IMR-90 (cell line): ENCODE measurements at regions not wholly inside any gene's neighbourhood (a gene's known extent, or its start where the extent isn't known, plus 50 kb on each side); places are given as distances from the start of the nearest gene placed in this dataset.

ENCODE experiments used
- ATAC-seq: fragments of 200-7000 bp; cut with Tn5 transposase; 2 replicates; pipeline ENCODE4 v1.9.1; 2020; ENCODE audit warnings: low read depth, mild to moderate bottlenecking, moderate library complexity
- BruUV-seq: library from RNA; stranded (reverse); fragments of 400-500 nt; replicated peaks from 2 replicates; lab custom pipeline; 2021; lab: Mats Ljungman, UMichigan
- CTCF ChIA-PET: fragments of 300-600 bp; formaldehyde crosslinking; extraction: SDS; loops from one replicate; lab custom pipeline; 2021; ENCODE audit warnings: antibody characterized with exemption; lab: Yijun Ruan, JAX
- POLR2A ChIA-PET: fragments of 300-600 bp; sonication (Branson Sonifier 250); formaldehyde crosslinking; loops from one replicate; lab custom pipeline; 2022; ENCODE audit warnings: antibody characterized with exemption; ENCODE audit not compliant: unreplicated experiment; lab: Charles Lee
- DNase-seq: peaks from one replicate; pipeline ENCODE4 v3.0.0; 2013
- H2AFZ ChIP-seq: replicated peaks from 2 replicates; pipeline ENCODE3; 2013; ENCODE audit warnings: low read length, mild to moderate bottlenecking; ENCODE audit not compliant: poor library complexity
- H2AK5ac ChIP-seq: 2 replicates; pipeline ENCODE4 v1.6.1; 2013; ENCODE audit warnings: low read depth, low read length, inconsistent platforms
- H2AK9ac ChIP-seq: replicated peaks from 2 replicates; pipeline ENCODE3; 2013; ENCODE audit warnings: mild to moderate bottlenecking, low read depth, low read length, moderate library complexity; ENCODE audit not compliant: poor library complexity
- H2BK120ac ChIP-seq: 2 replicates; pipeline ENCODE4 v1.6.1; 2013; ENCODE audit warnings: low read depth, low read length, inconsistent platforms
- H2BK15ac ChIP-seq: 3 replicates; pipeline ENCODE4 v1.6.1; 2013; ENCODE audit warnings: low read depth, low read length, inconsistent platforms
- H2BK20ac ChIP-seq: 2 replicates; pipeline ENCODE4 v1.6.1; 2013; ENCODE audit warnings: low read depth, mild to moderate bottlenecking, inconsistent platforms, low read length, moderate library complexity
- H2BK5ac ChIP-seq: 2 replicates; pipeline ENCODE4 v1.6.1; 2013; ENCODE audit warnings: mild to moderate bottlenecking, low read depth, low read length, inconsistent platforms; ENCODE audit not compliant: poor library complexity, severe bottlenecking
- H3K14ac ChIP-seq: replicated peaks from 2 replicates; pipeline ENCODE4 v1.6.1; 2013; ENCODE audit warnings: low read depth, low read length, inconsistent platforms
- H3K18ac ChIP-seq: 2 replicates; pipeline ENCODE4 v1.6.1; 2013; ENCODE audit warnings: low read depth, low read length, control low read depth
- H3K23ac ChIP-seq: 2 replicates; pipeline ENCODE4 v1.6.1; 2013; ENCODE audit warnings: low read depth, low read length, inconsistent platforms
- H3K27ac ChIP-seq: 2 replicates; pipeline ENCODE4 v1.5.1; 2013; ENCODE audit warnings: mild to moderate bottlenecking, control low read depth, low read length; ENCODE audit not compliant: insufficient read depth
- H3K27me3 ChIP-seq: 2 replicates; pipeline ENCODE4 v1.6.1; 2013; ENCODE audit warnings: low read length; ENCODE audit not compliant: control insufficient read depth, insufficient read depth
- H3K36me3 ChIP-seq: 2 replicates; pipeline ENCODE4 v1.6.1; 2013; ENCODE audit warnings: low read length, mixed read lengths; ENCODE audit not compliant: control insufficient read depth, insufficient read depth
- H3K4ac ChIP-seq: 2 replicates; pipeline ENCODE4 v1.6.1; 2013; ENCODE audit warnings: low read depth, low read length, inconsistent platforms
- H3K4me1 ChIP-seq: 2 replicates; pipeline ENCODE4 v1.6.1; 2013; ENCODE audit warnings: low read length, mixed read lengths; ENCODE audit not compliant: control insufficient read depth, insufficient read depth
- H3K4me2 ChIP-seq: 2 replicates; pipeline ENCODE4 v1.6.1; 2013; ENCODE audit warnings: low read depth, mild to moderate bottlenecking, control low read depth, low read length, moderate library complexity
- H3K4me3 ChIP-seq: 2 replicates; pipeline ENCODE4 v1.5.1; 2013; ENCODE audit warnings: low read depth, mild to moderate bottlenecking, control low read depth, low read length, moderate library complexity; ENCODE audit not compliant: insufficient read depth
- H3K56ac ChIP-seq: 2 replicates; pipeline ENCODE4 v1.6.1; 2013; ENCODE audit warnings: low read length, inconsistent platforms; ENCODE audit not compliant: insufficient read depth; ENCODE audit errors: extremely low read depth
- H3K79me1 ChIP-seq, 2 experiments: 2 replicates each; pipeline ENCODE4 v1.6.1; 2013; ENCODE audit warnings: low read length in 2 of 2, inconsistent platforms in 1 of 2, low read depth in 1 of 2
- H3K9ac ChIP-seq: 2 replicates; pipeline ENCODE4 v1.6.1; 2013; ENCODE audit warnings: low read depth, low read length, control low read depth
- H3K9me1 ChIP-seq: 2 replicates; pipeline ENCODE4 v1.6.1; 2013; ENCODE audit warnings: low read length, inconsistent platforms; ENCODE audit not compliant: insufficient read depth
- H3K9me3 ChIP-seq: 2 replicates; pipeline ENCODE4 v1.6.1; 2013; ENCODE audit warnings: low read length; ENCODE audit not compliant: control insufficient read depth, insufficient read depth
- H4K20me1 ChIP-seq: 2 replicates; pipeline ENCODE4 v1.6.1; 2013; ENCODE audit warnings: low read length, inconsistent platforms; ENCODE audit not compliant: insufficient read depth
- H4K5ac ChIP-seq: 2 replicates; pipeline ENCODE4 v1.6.1; 2013; ENCODE audit warnings: mild to moderate bottlenecking, low read depth, low read length, control low read depth
- H4K8ac ChIP-seq, 2 experiments: 2 replicates each; pipeline ENCODE4 v1.6.1; 2013; ENCODE audit warnings: low read depth in 2 of 2, low read length in 2 of 2, control low read depth in 1 of 2, inconsistent platforms in 1 of 2
- H4K91ac ChIP-seq: 2 replicates; pipeline ENCODE4 v1.6.1; 2013; ENCODE audit warnings: low read depth, low read length, inconsistent platforms; ENCODE audit not compliant: insufficient read depth
- CHD1 ChIP-seq: IDR thresholded peaks from 2 replicates; pipeline ENCODE4 v1.6.1; 2012; ENCODE audit warnings: low read depth, low read length, improper control_type of control experiment
- RCOR1 ChIP-seq: IDR thresholded peaks from 2 replicates; pipeline ENCODE4 v1.6.1; 2012; ENCODE audit warnings: mild to moderate bottlenecking, low read length, improper control_type of control experiment; ENCODE audit not compliant: insufficient replicate concordance
- WGBS, 2 experiments: methylation state at CpG; one replicate each; pipeline versions ENCODE4 v1.1.5 to v1.1.7; 2013; ENCODE audit warnings: missing lambda C conversion rate in 2 of 2; ENCODE audit not compliant: insufficient read length in 1 of 2; ENCODE audit errors: extremely low coverage in 2 of 2; 5-methylcytosine and 5-hydroxymethylcytosine counted together
- dilution Hi-C: fragments of 300-500 bp; cut with HindIII; formaldehyde crosslinking; loops from one replicate; pipeline ENCODE4 v1.14.3; 2018; ENCODE audit warnings: low sequenced_read_pairs; ENCODE audit not compliant: unreplicated experiment
- in situ Hi-C: fragments of 300-500 bp; cut with MboI; formaldehyde crosslinking; loops from 3 replicates; pipeline ENCODE4 v1.14.3; 2019; ENCODE audit warnings: low sequenced_read_pairs, inconsistent platforms, mixed read lengths
- intact Hi-C: fragments of 100-400 bp; cut with micrococcal nuclease; formaldehyde crosslinking; loops from 2 replicates; pipeline ENCODE4 v1.10.0; 2022

- H2BK20ac ChIP-seq = peak overlapping the region; percentile 17; the same call in 1 of the 2 replicates
- dilution Hi-C loops (no loop called here), intact Hi-C loops (no loop called here), in situ Hi-C loops (no loop called here)
- peak overlapping the region; percentile 22; the same call in 1 of the 2 replicates for H3K18ac ChIP-seq
- ATAC-seq = no peak
- H3K27me3 ChIP-seq = no peaks in the 10 kb centered on the region
- peak overlapping the region; percentile 38; the same call in 1 of the 2 replicates for H2AK5ac ChIP-seq
- peaks cover 7% of the 10 kb centered on the region; the same call in 1 of the 2 replicates for H3K9me1 ChIP-seq
- CTCF ChIA-PET = interaction anchor here (0.6 kb wide), 1 partner anchor 82 kb away, joined by 7 read pairs; no protein-coding TSS in a partner anchor
- H3K4me1 ChIP-seq = peaks cover 21% of the 10 kb centered on the region
- peak overlapping the region; percentile 79; the same call in 2 of the 3 replicates for H2BK15ac ChIP-seq
- POLR2A ChIA-PET = no interaction called here
- no peaks in the 10 kb centered on the region for H4K20me1 ChIP-seq
- no peak overlapping the region for H2BK5ac ChIP-seq
- H3K14ac ChIP-seq = no peak overlapping the region
- no peaks in the 10 kb centered on the region for H3K36me3 ChIP-seq
- H3K56ac ChIP-seq = no peak overlapping the region
- no peak overlapping the region for H2AK9ac ChIP-seq
- peak overlapping the region; percentile 10; the same call in 1 of the 2 replicates for H3K4me2 ChIP-seq
- peak overlapping the region; percentile 69 for H3K4ac ChIP-seq
- TF ChIP-seq CHD1 = no peak
- no peak for TF ChIP-seq RCOR1
- peak overlapping the region; percentile 60; the same call in 1 of the 2 replicates for H4K91ac ChIP-seq
- H3K27ac ChIP-seq = no peak overlapping the region
- peak overlapping the region; percentile 80; the same call in 1 of the 2 replicates for H4K5ac ChIP-seq
- H3K79me1 ChIP-seq = peaks cover 13 to 67% of the 10 kb centered on the region in 2 experiments
- no peak overlapping the region for H3K4me3 ChIP-seq
- BruUV-seq = no TSS peak
- H2AFZ ChIP-seq = no peak overlapping the region
- H4K8ac ChIP-seq = 0 out of 4 replicates have a peak overlapping the region, but pooled peaks of 1 of the 2 experiments have one; percentile 36
- H3K23ac ChIP-seq = peak overlapping the region; percentile 33; the same call in 1 of the 2 replicates
- H3K9me3 ChIP-seq = no peaks in the 10 kb centered on the region
- WGBS, 2 experiments = 100% methylated on average over 2 of the region's 3 CpGs; no CpG with 5 or more reads in 1 of the 2 experiments
- no peak for DNase-seq
- H2BK120ac ChIP-seq = peak overlapping the region; percentile 44
- H3K9ac ChIP-seq = no peak overlapping the region
Measured at GRCh38 chr5:124686239-124687004, 60.0 kb downstream of the ZNF608 start.
